ENCODE measurements at regions not wholly inside any gene's neighbourhood (a gene's known extent, or its start where the extent isn't known, plus 50 kb on each side); places are given as distances from the start of the nearest gene placed in this dataset.

GRCh38 chr11:92703449-92703830 lies 266.0 kb upstream of the MTNR1B start:
- DNase-seq (ENCODE audit: low spot score), result no peak

- no peak for DNase-seq (ENCODE audit: low spot score)
Measured at GRCh38 chr11:92707173-92707619, 262.3 kb upstream of the MTNR1B start.

DNA sequence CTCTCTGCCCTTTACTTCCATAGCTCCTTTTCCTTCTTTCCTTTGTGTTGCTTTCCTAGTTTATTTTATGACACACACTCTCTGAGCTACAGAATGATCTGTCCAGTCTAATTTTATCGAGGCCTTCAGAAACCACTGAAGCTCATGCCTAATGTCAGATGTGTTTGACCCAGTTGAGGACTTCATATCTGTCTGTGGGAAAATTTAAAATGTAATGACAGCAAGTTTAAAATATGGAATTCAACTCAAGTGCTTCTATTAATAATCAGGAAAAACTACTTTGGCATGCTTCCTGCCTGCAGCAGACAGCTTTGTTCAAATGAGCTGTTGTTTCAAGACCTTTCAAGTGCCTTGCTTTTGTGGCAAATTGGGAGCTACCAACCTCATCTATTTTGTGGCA lies 261.8 kb upstream of the MTNR1B start:
- DNase-seq (ENCODE audit: low spot score), result no peak

DNA sequence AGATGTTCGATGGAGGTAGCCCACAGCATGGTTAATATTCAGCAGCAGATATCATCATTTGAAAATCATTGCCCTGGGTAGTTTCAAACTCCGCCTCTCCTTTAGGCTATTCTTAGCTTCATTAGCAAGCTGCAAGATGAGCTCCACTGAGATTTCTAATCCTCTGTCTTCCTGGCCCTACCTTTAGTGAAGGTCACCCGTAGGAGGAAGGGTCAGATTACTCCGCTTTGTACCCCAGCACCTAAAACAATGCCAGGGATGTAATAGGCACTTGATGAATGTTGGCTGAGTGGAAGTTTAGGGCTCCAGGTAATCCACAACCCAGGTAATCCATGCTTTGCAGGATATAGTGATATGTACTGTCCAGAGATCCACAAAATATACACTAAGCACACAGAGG lies 260.1 kb upstream of the MTNR1B start:
- DNase-seq (ENCODE audit: low spot score), result no peak

DNA sequence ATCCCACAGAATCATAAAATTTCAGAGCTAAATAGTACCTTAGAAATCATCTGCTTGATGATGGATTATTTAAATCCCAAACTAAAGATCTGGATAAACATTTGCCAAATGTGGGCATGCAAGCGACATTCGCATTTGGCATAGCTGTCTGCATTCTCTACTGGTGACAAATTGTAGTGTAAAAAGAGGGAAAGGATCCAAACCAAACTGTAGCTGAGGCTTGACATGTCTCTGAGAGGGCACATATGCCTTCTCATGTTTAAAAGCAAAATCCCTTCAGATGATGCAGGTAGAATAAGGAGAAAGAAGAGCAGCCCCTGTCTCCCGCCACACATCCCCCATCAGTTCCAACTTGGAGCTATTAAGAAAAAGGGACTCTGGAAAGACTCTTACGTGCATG lies 257.5 kb upstream of the MTNR1B start:
- no peak for DNase-seq (ENCODE audit: low spot score)

DNA sequence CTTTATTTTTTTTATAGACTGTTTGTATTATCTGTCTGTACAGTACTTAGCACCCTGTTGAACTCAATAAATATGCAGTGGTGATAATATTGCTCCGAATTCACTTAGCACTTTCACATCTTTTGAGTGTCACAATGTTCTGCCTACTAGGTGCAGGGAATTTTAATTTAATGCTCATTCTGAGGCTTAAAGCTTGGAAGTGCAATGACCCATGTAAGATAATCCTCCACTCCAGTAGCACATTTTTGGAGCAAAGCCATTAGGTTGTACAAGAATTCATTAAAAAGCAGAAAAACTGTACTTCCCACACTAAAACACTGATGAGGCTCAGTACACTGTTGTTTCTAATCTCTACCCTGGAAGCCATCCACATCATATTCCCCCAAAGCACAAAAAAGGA lies 255.3 kb upstream of the MTNR1B start:
- DNase-seq (ENCODE audit: low spot score), result no peak

- DNase-seq (ENCODE audit: low spot score), result no peak
Measured at GRCh38 chr11:92717240-92717639, 252.2 kb upstream of the MTNR1B start.

DNA sequence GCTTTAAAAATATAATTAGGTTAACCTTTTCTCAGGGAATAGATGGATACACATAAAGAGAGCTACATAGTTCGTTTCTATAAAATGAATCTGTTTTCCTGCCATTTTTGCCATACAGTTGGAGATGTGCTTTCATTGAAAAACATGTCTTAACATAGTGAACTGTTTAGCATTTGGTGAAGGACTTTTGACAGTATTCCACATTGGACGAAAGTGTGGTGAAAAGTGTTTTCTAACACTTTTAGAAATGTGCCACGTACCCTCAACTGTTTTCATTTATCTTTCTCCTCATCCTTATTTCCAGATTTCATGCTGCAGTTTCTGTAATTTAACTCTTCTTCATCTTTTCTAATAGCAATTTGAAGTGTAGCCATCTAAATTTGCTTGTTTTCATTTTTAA lies 249.1 kb upstream of the MTNR1B start:
- DNase-seq (ENCODE audit: low spot score), result no peak

- DNase-seq (ENCODE audit: low spot score), result no peak
Measured at GRCh38 chr11:92725352-92725751, 244.1 kb upstream of the MTNR1B start.

GRCh38 chr11:92727123-92727522 lies 242.3 kb upstream of the MTNR1B start:
- DNase-seq (ENCODE audit: low spot score), result no peak

DNA sequence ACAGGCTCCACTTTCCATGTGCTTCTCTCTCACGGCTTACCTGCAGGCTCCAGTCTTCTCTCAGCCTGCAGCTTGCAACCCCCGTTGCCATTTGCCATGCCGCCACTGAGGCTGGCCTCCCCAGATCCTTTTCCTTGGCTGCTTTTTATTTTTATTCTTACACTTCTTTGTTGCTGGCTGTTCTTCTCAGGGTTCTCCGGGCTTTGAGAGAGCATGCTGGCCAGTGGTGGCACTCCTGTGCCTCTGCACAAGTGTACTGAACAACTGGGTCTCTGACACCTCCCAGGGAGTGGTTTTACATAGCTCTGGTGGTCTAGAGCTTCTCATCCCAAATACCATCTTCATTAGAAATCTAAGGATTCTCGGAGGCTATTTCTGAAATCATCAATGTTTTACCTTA lies 241.7 kb upstream of the MTNR1B start:
- no peak for DNase-seq (ENCODE audit: low spot score)

DNA sequence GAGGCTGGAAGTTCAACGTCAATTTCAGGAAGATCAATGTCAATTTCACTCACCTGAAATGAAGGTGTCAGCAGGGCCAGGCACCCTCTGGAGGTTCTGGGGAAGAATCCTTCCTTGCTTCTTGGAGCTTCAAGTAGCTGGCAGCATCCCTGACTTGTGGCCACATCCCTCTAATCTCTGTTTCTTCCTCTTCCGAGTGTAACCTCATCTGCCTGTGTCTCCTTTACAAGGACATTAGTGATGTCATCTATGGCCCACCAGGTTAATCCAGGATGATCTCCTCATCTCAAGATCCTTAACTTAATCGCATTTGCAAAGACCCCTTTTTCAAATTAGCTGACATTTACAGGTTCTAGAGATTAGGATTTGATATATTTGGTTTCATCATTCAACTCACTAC lies 240.8 kb upstream of the MTNR1B start:
- no peak for DNase-seq (ENCODE audit: low spot score)

DNA sequence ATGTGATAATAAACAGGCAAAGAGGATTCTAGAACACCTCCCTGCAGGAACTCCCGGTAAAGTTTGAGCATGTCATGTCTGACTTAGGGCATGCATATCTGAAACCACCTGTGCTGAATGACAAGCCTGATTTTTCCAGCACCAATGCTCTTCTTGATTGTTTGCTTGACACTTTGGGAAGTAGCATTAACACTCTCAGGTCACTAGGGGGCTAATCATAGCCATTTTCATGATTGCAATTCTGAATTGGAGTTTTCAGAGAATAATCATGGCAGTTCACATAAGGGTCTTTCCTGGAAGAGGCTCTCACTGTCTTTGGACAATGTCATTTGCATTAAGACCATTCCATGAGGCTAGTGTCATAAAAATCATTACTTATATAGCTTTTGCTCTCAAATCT lies 234.4 kb upstream of the MTNR1B start:
- DNase-seq (ENCODE audit: low spot score), result no peak

- DNase-seq (ENCODE audit: low spot score), result no peak
Measured at GRCh38 chr11:92738276-92738675, 231.2 kb upstream of the MTNR1B start.

DNA sequence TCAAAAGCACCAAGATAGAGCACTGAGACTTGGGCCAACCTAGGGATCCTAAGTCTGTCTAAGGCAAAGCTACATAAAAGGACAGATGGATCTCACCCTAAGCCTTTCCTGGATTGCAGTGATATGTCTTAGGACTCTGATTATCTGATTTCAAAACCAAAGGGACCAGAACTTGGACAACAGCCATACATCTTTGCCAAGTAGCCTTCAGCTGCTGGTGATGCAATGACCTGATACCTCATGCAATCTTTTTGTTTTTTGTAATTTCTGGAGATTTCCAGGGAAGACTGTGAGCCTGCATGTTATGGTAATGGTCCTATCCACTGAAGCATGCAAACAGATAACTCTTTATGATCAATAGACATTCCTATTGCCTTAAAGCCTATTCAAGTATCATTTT lies 230.4 kb upstream of the MTNR1B start:
- no peak for DNase-seq (ENCODE audit: low spot score)

- no peak for DNase-seq (ENCODE audit: low spot score)
Measured at GRCh38 chr11:92739491-92739890, 230.0 kb upstream of the MTNR1B start.

GRCh38 chr11:92740276-92740675 lies 229.2 kb upstream of the MTNR1B start:
- DNase-seq (ENCODE audit: low spot score), result no peak

GRCh38 chr11:92744929-92745585 lies 224.4 kb upstream of the MTNR1B start:
- no peak for DNase-seq (ENCODE audit: low spot score)

- no peak for DNase-seq (ENCODE audit: low spot score)
Measured at GRCh38 chr11:92750794-92751193, 218.7 kb upstream of the MTNR1B start.

DNA sequence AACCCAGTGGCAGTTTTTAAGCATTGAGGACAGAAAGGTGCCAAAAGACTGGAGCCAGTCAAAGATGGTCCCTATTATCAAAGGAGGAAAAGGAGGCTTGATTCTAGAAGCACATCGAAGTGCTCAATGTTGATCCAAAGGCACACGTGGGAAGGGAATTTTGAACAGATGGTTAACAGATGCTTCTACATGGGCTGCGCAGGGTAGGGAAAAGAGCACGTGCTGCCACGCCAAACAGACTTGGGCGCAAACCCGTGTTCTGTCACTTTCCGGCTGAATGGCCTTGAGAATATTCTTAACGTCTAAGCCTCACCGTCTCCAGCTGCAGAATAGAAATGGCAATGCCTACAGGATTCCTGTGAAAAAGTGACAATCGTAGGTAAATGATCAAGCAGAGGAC lies 217.9 kb upstream of the MTNR1B start:
- no peak for DNase-seq (ENCODE audit: low spot score)

- DNase-seq (ENCODE audit: low spot score), result no peak
Measured at GRCh38 chr11:92752122-92752521, 217.3 kb upstream of the MTNR1B start.

DNA sequence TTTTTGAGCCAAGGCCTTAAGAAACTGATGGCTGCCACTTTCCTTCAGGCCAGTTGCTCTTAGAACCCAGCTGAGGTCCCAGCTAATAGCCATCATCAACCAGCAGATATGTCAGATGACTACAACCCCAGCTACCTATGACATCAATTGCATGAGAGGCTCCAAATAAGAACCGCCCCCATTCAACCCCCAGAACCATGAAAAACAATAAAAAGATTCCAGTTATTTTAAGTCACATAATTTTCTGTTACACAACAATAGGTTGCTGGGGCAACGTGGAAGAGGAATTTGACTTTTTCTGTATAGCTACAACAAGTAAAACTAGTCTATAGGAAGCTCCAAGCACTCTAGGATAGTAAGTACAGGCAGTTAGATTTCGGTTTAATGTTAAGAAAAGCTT lies 216.3 kb upstream of the MTNR1B start:
- no peak for DNase-seq (ENCODE audit: low spot score)

DNA sequence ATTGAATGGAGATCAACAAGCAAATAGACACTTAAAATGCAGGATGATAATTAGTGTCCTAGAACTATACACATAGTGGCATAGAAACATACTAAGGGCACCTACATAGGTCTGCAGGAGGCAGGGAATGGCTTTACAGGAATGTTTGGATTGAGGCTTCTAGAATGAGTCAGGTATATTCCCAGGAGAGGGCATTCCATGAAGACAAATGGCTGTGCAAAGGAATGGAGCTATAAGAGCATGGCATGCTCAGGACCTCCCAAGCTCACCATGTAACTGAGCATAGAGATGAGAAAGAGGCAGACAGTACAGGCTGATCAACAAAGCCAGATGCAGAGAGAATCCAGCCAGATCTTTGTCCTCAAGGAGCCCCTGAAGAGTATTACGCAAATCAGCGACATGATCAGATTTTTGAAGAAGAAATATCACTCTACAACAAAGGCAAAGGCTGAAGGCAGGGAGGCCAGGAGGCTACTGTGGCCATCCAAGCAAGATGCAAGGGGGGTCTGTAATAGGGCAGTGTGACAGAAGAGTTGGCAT lies 211.1 kb upstream of the MTNR1B start:
- DNase-seq (ENCODE audit: low spot score), result no peak

DNA sequence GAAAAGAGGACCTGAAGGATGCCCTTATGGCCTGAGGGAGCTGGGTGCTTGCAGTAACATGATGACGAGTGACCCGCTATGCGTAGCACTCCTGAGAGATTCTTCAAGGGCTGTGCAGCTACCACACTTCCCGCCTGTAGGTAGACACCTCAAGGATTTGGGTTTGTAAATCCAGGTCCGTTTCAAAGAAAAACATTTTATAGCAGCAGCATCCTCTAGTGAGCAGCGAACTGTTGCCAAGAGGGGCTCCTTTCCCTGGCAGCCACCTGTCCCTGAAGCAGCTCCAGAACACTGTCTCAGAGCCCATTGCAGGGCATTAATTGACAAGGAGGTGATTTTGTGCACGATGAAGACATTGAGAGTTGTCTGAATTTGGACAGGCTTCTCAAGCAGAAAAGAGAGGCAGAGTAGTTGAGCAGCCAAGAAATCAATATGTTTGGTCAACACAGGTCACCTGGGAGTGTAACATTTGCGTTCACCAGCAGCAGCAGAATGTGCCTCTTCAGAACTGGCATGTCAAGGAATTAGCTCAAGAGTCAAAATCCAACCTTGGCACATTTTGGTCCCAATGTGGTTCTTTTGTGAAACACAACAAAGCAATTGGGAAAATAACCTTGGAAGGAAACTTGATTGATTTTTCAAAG lies 209.8 kb upstream of the MTNR1B start:
- no peak for DNase-seq (ENCODE audit: low spot score)

Data from H4 (cell line).